Stomach (tissue), 8 donors: ENCODE measurements at regions not wholly inside any gene's neighbourhood (a gene's known extent, or its start where the extent isn't known, plus 50 kb on each side); places are given as distances from the start of the nearest gene placed in this dataset.

ENCODE experiments used
- DNase-seq, 2 donors: peaks; one replicate each; pipeline versions ENCODE4 v3.0.0 to v3.0.0-alpha.2; 2013 to 2019
- H3K27ac ChIP-seq, 5 donors: fragments of 200-600 bp in 4 of 5; sonication (generic) in 4 of 5; one replicate each; pipeline ENCODE4 v1.5.1; 2013 to 2019; ENCODE audit warnings: mild to moderate bottlenecking in 1 of 5, moderate library complexity in 1 of 5
- H3K27me3 ChIP-seq, 3 donors: fragments of 200-600 bp; sonication (generic); one replicate each; pipeline ENCODE4 v1.5.1; 2017 to 2019; ENCODE audit warnings: mixed run types in 1 of 3
- H3K36me3 ChIP-seq, 4 donors: fragments of 200-600 bp; sonication (generic); 1 replicate in 3 of 4; 2 replicates in 1 of 4; pipeline ENCODE4 v1.5.1; 2016 to 2019
- H3K4me1 ChIP-seq, 4 donors: fragments of 200-600 bp; sonication (generic); one replicate each; pipeline ENCODE4 v1.5.1; 2016 to 2019
- H3K4me3 ChIP-seq, 4 donors: fragments of 200-600 bp; sonication (generic) in 3 of 4; one replicate each; pipeline ENCODE4 v1.5.1; 2016 to 2019; ENCODE audit warnings: mild to moderate bottlenecking in 1 of 4
- H3K9me3 ChIP-seq, 4 donors: fragments of 200-600 bp; sonication (generic); one replicate each; pipeline ENCODE4 v1.5.1; 2016 to 2019
- CTCF ChIP-seq, 7 experiments: fragments of 450-650 bp in 4 of 7; fragments of 200-600 bp in 3 of 7; sonication (generic) in 3 of 7; IDR thresholded peaks; one replicate each; pipeline ENCODE4 v1.5.1; 2016 to 2019; ENCODE audit warnings: antibody characterized with exemption in 7 of 7, control low read depth in 2 of 7, mild to moderate bottlenecking in 1 of 7
- EP300 ChIP-seq: sonication (generic); formaldehyde crosslinking; IDR thresholded peaks from one replicate; pipeline ENCODE4 v1.6.1; 2017; ENCODE audit warnings: antibody characterized with exemption
- POLR2A ChIP-seq, 4 donors: fragments of 450-650 bp; IDR thresholded peaks; one replicate each; pipeline ENCODE4 v1.6.1; 2016; ENCODE audit warnings: antibody characterized with exemption in 4 of 4, control low read depth in 2 of 4, mild to moderate bottlenecking in 1 of 4, moderate library complexity in 1 of 4
- POLR2AphosphoS5 ChIP-seq, 3 donors: sonication (generic); formaldehyde crosslinking; IDR thresholded peaks; one replicate each; pipeline ENCODE4 v1.6.1; 2016; ENCODE audit warnings: antibody characterized with exemption in 3 of 3
- WGBS, 5 donors: extraction: QIAGEN DNeasy Blood & Tissue Kit in 3 of 5; methylation state at CpG; one replicate each; pipeline versions ENCODE4 v1.1.5 to v1.1.7; 2013 to 2018; 5-methylcytosine and 5-hydroxymethylcytosine counted together
- intact Hi-C: fragments of 100-400 bp; cut with DNase I; formaldehyde crosslinking; loops from one replicate; pipeline ENCODE4 v1.15.1; 2023; ENCODE audit warnings: low total_unique reads
- donor health status: healthy with polysubstance abuse.
- donor health status: Bipolar disorder and iron deficiency.
- donor health status: healthy.

DNA sequence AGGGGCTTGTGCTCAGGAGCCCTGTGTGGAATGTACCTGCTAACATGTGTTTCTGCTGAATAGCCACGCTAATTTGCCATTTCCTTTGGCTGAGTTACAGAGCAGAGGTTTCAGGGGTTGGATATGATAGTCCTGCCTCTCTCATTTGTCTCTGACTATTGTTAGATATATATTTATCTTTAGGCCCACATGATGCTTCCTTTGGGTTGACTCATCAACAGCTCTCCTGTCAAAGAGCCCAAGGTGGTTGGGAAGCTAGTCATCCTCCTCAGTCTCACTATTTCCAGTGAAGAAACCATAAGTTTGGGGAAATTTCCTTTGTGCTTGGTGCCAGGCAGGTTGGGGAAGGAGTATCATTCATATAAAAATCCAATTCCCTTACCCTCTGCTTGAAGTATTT is 1194.6 kb downstream of the ZPLD1 start:
- WGBS, 5 donors, result 69 to 88% (median 78%) methylated on average over 1 of the region's 1 CpG
- H3K36me3 ChIP-seq, result no peaks in the 10 kb centered on the region
- peaks cover 0 to 32% (median 11%) of the 10 kb centered on the region in 4 donors for H3K9me3 ChIP-seq
- no peak overlapping the region for H3K4me3 ChIP-seq
- no peak for TF ChIP-seq CTCF (IDR thresholded peaks at IDR 0.05)
- H3K27me3 ChIP-seq, result no peaks in the 10 kb centered on the region
- H3K4me1 ChIP-seq, result no peaks in the 10 kb centered on the region
- no peak for DNase-seq
- intact Hi-C loops, result no loop called here
- no peak overlapping the region for H3K27ac ChIP-seq

DNA sequence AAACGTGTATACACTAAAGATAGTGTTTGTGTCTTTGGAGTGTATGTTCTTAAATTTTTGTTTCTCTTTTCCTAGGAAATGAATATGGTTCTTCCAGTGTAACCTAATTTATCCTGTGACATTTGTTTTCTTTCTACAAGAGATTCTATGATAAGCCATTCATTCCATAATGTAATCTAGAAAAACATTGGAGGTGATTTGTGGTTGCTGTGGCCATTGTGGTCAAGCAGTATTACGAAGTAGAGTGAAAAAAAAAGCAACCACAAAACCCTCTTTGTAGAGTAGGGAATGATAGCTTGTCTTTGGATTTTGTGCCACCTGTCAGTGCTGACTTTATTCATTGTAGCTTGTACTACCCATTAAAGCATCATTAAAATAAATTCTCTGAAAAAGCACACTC is 1209.6 kb downstream of the ZPLD1 start:
- Histone ChIP-seq H3K36me3 (no peaks in the 10 kb centered on the region), H3K9me3 (no peaks in the 10 kb centered on the region), H3K27ac (no peak overlapping the region), H3K27me3 (no peaks in the 10 kb centered on the region), H3K4me3 (no peak overlapping the region), H3K4me1 (no peaks in the 10 kb centered on the region)
- no peak for DNase-seq
- TF ChIP-seq POLR2AphosphoS5 (IDR thresholded peaks at IDR 0.05), result no peak
- TF ChIP-seq POLR2A (IDR thresholded peaks at IDR 0.05), result no peak
- no peak for TF ChIP-seq EP300
- no peak for TF ChIP-seq CTCF (IDR thresholded peaks at IDR 0.05)
- WGBS, 5 donors, result 15 to 56% (median 51%) methylated on average over 2 of the region's 2 CpGs
- intact Hi-C loops, result no loop called here

DNA sequence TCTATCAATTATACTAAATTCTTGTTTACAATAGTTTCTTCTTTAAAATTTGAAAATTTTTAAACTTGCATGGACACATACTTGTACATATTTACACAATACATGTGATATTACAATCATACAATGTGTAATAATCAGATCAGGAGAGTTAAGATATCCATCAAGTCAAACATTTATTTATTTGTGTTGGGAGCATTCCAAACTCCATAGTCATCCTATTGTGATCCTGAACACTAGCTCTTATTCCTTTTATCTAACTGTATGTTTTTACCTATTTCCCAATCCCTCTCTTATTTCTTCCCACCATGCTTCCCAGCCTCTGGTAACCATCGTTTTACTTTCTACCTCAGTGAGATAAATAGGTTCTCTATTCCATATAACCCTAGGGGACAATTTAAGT is 1219.2 kb downstream of the ZPLD1 start:
- WGBS, 5 donors, result 43 to 82% (median 53%) methylated on average over 1 of the region's 1 CpG
- no peak for DNase-seq
- no peaks in the 10 kb centered on the region for H3K27me3 ChIP-seq
- no peak overlapping the region for H3K27ac ChIP-seq
- H3K36me3 ChIP-seq, result no peaks in the 10 kb centered on the region
- H3K9me3 ChIP-seq, result no peaks in the 10 kb centered on the region
- intact Hi-C loops, result no loop called here
- no peaks in the 10 kb centered on the region for H3K4me1 ChIP-seq
- H3K4me3 ChIP-seq, result no peak overlapping the region
- TF ChIP-seq CTCF (IDR thresholded peaks at IDR 0.05), result no peak
- no peak for TF ChIP-seq POLR2A (IDR thresholded peaks at IDR 0.05)
- TF ChIP-seq POLR2AphosphoS5 (IDR thresholded peaks at IDR 0.05), result no peak
- TF ChIP-seq EP300, result no peak

DNA sequence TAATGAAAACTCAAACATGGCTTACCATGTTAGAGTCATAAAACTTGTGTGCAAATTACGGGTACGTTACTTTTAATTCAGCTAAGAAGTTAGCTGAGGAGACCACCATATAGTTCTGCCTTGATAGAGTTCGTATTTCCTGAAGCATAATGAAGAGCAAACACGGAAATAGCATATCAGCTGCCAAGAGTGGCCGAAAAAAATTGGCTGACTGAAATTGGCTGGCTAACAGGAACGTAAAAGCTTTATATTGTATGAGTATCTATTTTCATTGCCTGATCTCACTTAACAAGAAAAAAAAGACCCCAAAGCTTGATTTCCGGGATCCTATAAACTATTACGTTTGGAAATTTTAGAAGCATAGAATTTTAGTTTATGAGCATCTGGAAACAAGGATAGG is 1222.9 kb downstream of the ZPLD1 start:
- H3K27me3 ChIP-seq, result no peaks in the 10 kb centered on the region
- peak in 1 of 2 donors; percentile 18 for DNase-seq
- H3K4me3 ChIP-seq, result no peak overlapping the region
- intact Hi-C loops, result no loop called here
- H3K9me3 ChIP-seq, result no peaks in the 10 kb centered on the region
- 59 to 85% (median 73%) methylated on average over 8 of the region's 8 CpGs for WGBS, 5 donors
- no peaks in the 10 kb centered on the region for H3K36me3 ChIP-seq
- H3K4me1 ChIP-seq, result no peaks in the 10 kb centered on the region
- TF ChIP-seq CTCF (IDR thresholded peaks at IDR 0.05) (no peak), EP300 (no peak), POLR2A (IDR thresholded peaks at IDR 0.05) (no peak), POLR2AphosphoS5 (IDR thresholded peaks at IDR 0.05) (no peak)
- H3K27ac ChIP-seq, result no peak overlapping the region

- H3K27me3 ChIP-seq, result no peaks in the 10 kb centered on the region
- H3K9me3 ChIP-seq, result no peaks in the 10 kb centered on the region
- H3K36me3 ChIP-seq, result no peaks in the 10 kb centered on the region
- intact Hi-C loops, result no loop called here
- no peak overlapping the region for H3K4me3 ChIP-seq
- 85 to 92% (median 89%) methylated on average over 2 of the region's 2 CpGs for WGBS, 5 donors
- no peak for TF ChIP-seq POLR2A (IDR thresholded peaks at IDR 0.05)
- no peak for TF ChIP-seq EP300
- no peak for TF ChIP-seq CTCF (IDR thresholded peaks at IDR 0.05)
- no peak for TF ChIP-seq POLR2AphosphoS5 (IDR thresholded peaks at IDR 0.05)
- no peaks in the 10 kb centered on the region for H3K4me1 ChIP-seq
- no peak overlapping the region for H3K27ac ChIP-seq
- no peak for DNase-seq
These were observed 1226.0 kb downstream of the ZPLD1 start for GRCh38 chr3:103660810-103661209.
